ENCODE measurements at regions not wholly inside any gene's neighbourhood (a gene's known extent, or its start where the extent isn't known, plus 50 kb on each side); places are given as distances from the start of the nearest gene placed in this dataset.

- no peak for DNase-seq
Observed at GRCh38 chr13:68234274-68234673, 1004.1 kb upstream of the PCDH9 start.

GRCh38 chr13:68232351-68233130, 1002.4 kb upstream of the PCDH9 start:
- DNase-seq, result no peak

GRCh38 chr13:68214691-68215415, 984.7 kb upstream of the PCDH9 start:
- DNase-seq, result no peak

GRCh38 chr13:68199271-68199670, 969.1 kb upstream of the PCDH9 start:
- DNase-seq, result no peak

- no peak for DNase-seq
Observed at GRCh38 chr13:68190818-68191217, 960.7 kb upstream of the PCDH9 start.

- DNase-seq, result no peak
Observed at GRCh38 chr13:68185444-68186141, 955.5 kb upstream of the PCDH9 start.

GRCh38 chr13:68176475-68176874, 946.3 kb upstream of the PCDH9 start:
- DNase-seq, result no peak

- no peak for DNase-seq
Observed at GRCh38 chr13:68174893-68175292, 944.8 kb upstream of the PCDH9 start.

- no peak for DNase-seq
Observed at GRCh38 chr13:68173111-68173510, 943.0 kb upstream of the PCDH9 start.

GRCh38 chr13:68170961-68171360, 940.8 kb upstream of the PCDH9 start:
- no peak for DNase-seq

GRCh38 chr13:68168448-68168847, 938.3 kb upstream of the PCDH9 start:
- DNase-seq, result no peak

- DNase-seq, result no peak
Observed at GRCh38 chr13:68160466-68160865, 930.3 kb upstream of the PCDH9 start.

GRCh38 chr13:68152414-68152813, 922.3 kb upstream of the PCDH9 start:
- no peak for DNase-seq

GRCh38 chr13:68145852-68146251, 915.7 kb upstream of the PCDH9 start:
- no peak for DNase-seq

GRCh38 chr13:68128297-68128915, 898.3 kb upstream of the PCDH9 start:
- no peak for DNase-seq

- no peak for DNase-seq
Observed at GRCh38 chr13:68125087-68125480, 894.9 kb upstream of the PCDH9 start.

GRCh38 chr13:68124437-68125086, 894.4 kb upstream of the PCDH9 start:
- no peak for DNase-seq

- no peak for DNase-seq
Observed at GRCh38 chr13:68110178-68110768, 880.1 kb upstream of the PCDH9 start.

- DNase-seq, result no peak
Observed at GRCh38 chr13:68107667-68108066, 877.5 kb upstream of the PCDH9 start.

- DNase-seq, result no peak
Observed at GRCh38 chr13:68099631-68100030, 869.5 kb upstream of the PCDH9 start.

GRCh38 chr13:68081061-68081460, 850.9 kb upstream of the PCDH9 start:
- DNase-seq, result no peak

- DNase-seq, result no peak
Observed at GRCh38 chr13:68078874-68079273, 848.7 kb upstream of the PCDH9 start.
